ENCODE measurements at regions not wholly inside any gene's neighbourhood (a gene's known extent, or its start where the extent isn't known, plus 50 kb on each side); places are given as distances from the start of the nearest gene placed in this dataset.

- no peak for TF ChIP-seq POLR2A (IDR thresholded peaks at IDR 0.05)
- TF ChIP-seq, protein P1, sequence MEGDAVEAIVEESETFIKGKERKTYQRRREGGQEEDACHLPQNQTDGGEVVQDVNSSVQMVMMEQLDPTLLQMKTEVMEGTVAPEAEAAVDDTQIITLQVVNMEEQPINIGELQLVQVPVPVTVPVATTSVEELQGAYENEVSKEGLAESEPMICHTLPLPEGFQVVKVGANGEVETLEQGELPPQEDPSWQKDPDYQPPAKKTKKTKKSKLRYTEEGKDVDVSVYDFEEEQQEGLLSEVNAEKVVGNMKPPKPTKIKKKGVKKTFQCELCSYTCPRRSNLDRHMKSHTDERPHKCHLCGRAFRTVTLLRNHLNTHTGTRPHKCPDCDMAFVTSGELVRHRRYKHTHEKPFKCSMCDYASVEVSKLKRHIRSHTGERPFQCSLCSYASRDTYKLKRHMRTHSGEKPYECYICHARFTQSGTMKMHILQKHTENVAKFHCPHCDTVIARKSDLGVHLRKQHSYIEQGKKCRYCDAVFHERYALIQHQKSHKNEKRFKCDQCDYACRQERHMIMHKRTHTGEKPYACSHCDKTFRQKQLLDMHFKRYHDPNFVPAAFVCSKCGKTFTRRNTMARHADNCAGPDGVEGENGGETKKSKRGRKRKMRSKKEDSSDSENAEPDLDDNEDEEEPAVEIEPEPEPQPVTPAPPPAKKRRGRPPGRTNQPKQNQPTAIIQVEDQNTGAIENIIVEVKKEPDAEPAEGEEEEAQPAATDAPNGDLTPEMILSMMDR (IDR thresholded peaks at IDR 0.05) = no peak
- no peak for TF ChIP-seq EP300 (IDR thresholded peaks at IDR 0.05)
Observed at GRCh38 chr3:31196881-31197364, 302.5 kb upstream of the GADL1 start.
